ENCODE measurements at regions not wholly inside any gene's neighbourhood (a gene's known extent, or its start where the extent isn't known, plus 50 kb on each side); places are given as distances from the start of the nearest gene placed in this dataset.

DNA sequence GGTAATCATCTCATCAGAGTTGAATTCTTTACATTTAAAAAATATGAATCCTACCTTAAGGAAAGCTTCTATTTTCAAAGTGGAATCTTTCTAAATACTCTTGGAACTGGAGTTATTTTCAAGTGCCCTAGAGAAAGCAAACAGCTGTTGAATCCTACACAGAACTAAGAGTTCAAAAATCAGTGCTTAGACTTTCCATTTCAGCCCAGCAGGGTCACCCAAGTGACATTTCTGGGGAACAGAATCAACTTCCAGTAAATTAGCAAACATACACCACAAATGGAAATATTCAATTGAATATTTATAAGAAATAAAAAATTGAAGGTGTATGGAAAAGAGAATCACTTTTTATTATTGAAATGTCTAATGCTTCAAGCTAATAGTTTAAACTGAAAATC is 427.7 kb upstream of the NOX3 start:
- Mint-ChIP-seq H3K4me3 (ENCODE audit: low read depth, unreplicated experiment) (no peak overlapping the region), H3K9me3 (ENCODE audit: low read depth, unreplicated experiment) (peaks cover 8% of the 10 kb centered on the region), H3K27ac (ENCODE audit: unreplicated experiment) (peak overlapping the region; percentile 64), H3K36me3 (ENCODE audit: insufficient read depth, unreplicated experiment) (peaks cover 6% of the 10 kb centered on the region), H3K27me3 (ENCODE audit: unreplicated experiment) (no peaks in the 10 kb centered on the region), H3K4me1 (ENCODE audit: low read depth, unreplicated experiment) (peaks cover 37% of the 10 kb centered on the region)
- TF ChIP-seq, protein P1, sequence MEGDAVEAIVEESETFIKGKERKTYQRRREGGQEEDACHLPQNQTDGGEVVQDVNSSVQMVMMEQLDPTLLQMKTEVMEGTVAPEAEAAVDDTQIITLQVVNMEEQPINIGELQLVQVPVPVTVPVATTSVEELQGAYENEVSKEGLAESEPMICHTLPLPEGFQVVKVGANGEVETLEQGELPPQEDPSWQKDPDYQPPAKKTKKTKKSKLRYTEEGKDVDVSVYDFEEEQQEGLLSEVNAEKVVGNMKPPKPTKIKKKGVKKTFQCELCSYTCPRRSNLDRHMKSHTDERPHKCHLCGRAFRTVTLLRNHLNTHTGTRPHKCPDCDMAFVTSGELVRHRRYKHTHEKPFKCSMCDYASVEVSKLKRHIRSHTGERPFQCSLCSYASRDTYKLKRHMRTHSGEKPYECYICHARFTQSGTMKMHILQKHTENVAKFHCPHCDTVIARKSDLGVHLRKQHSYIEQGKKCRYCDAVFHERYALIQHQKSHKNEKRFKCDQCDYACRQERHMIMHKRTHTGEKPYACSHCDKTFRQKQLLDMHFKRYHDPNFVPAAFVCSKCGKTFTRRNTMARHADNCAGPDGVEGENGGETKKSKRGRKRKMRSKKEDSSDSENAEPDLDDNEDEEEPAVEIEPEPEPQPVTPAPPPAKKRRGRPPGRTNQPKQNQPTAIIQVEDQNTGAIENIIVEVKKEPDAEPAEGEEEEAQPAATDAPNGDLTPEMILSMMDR (IDR thresholded peaks at IDR 0.05; ENCODE audit: unreplicated experiment) = no peak
- intact Hi-C loops (cut with micrococcal nuclease; ENCODE audit: unreplicated experiment) = loop anchor here (5.0 kb wide), 2 partner anchors 86 to 101 kb away; no protein-coding TSS in a partner anchor
- CTCF ChIA-PET = no interaction called here
- BruUV-seq (replicated peaks) = no TSS peak
- no peak for DNase-seq

DNA sequence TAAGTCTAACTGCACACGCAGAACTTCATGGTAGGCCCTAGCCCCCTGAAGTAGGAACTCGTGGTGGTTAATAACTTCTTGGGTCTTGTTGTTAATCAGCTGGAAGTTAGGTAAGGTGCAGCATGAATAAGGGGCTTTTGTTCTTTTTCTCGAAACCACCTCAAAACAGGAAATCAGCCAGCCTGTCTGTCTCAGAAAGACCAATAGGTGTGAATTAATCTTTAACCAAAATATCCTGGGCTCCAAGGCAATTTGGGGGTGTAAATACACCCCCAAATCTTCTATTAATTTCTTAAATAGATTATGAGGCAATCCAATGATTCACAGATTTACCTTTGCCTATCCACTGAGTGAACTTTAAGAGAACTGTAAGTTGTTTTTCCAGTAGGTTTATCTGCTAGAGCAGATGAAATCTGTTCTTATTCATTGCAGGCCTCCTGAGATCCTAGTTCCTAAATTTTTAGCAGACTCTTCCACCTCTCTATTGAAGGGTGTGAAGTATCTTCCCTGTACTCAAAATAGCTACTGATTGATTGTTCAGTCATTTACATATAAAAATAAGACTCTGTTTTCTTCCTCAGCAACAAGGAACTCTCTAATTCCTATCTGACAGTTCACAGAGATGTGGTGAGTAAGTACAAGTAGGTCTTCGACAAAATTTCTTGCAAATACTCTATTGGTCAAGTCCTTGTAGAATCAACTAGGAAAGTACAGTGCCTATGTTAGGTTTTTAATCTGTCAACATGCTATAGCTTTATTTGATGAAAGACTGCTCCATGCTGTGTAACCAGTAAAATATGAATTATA is 427.1 kb upstream of the NOX3 start:
- H3K36me3 Mint-ChIP-seq (ENCODE audit: insufficient read depth, unreplicated experiment) = peaks cover 6% of the 10 kb centered on the region
- intact Hi-C loops (cut with micrococcal nuclease; ENCODE audit: unreplicated experiment) = loop anchor here (5.0 kb wide), 2 partner anchors 85 to 100 kb away; no protein-coding TSS in a partner anchor
- peaks cover 37% of the 10 kb centered on the region for H3K4me1 Mint-ChIP-seq (ENCODE audit: low read depth, unreplicated experiment)
- CTCF ChIA-PET = no interaction called here
- peaks cover 6% of the 10 kb centered on the region for H3K9me3 Mint-ChIP-seq (ENCODE audit: low read depth, unreplicated experiment)
- TF ChIP-seq, protein P1 (IDR thresholded peaks at IDR 0.05; ENCODE audit: unreplicated experiment) = no peak
- no TSS peak for BruUV-seq (replicated peaks)
- peak overlapping the region; percentile 16 for H3K4me3 Mint-ChIP-seq (ENCODE audit: low read depth, unreplicated experiment)
- no peaks in the 10 kb centered on the region for H3K27me3 Mint-ChIP-seq (ENCODE audit: unreplicated experiment)
- peak; percentile 8 for DNase-seq
- H3K27ac Mint-ChIP-seq (ENCODE audit: unreplicated experiment) = peak overlapping the region; percentile 78

DNA sequence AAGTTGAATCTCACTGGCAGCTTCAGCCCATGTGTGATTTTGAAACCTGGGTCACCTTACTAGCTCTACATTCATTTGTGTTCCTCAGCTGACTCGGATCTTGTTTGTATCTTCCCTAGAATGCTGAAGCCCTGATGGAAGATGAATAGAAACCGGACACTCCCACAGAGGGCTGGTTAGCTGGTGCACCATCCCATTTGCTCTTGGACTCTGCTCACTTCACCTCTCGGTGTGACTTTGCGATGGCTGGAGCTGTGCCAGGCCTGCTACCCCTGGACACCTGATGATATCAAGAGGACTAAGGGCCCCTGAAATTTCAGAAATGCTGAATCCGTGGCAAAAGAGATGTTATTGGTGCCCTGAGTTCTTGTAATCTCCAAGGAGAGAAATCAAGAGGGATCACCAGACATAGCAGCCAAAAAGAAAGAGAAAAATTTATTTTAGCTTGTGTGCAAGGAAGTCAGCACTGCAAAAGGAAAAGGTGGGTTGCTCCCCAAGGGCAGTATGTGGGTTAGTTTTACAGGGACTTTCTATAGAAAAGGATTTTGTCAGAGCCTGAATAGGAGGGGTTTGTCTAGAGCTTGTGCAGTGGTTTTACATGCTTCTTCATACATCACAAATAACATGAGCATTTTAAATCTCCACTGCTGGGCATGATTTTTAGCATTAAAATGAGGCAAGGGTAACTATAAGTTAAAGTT is 426.3 kb upstream of the NOX3 start:
- Mint-ChIP-seq H3K9me3 (ENCODE audit: low read depth, unreplicated experiment) (peaks cover 2% of the 10 kb centered on the region), H3K4me1 (ENCODE audit: low read depth, unreplicated experiment) (peaks cover 37% of the 10 kb centered on the region), H3K27me3 (ENCODE audit: unreplicated experiment) (no peaks in the 10 kb centered on the region), H3K4me3 (ENCODE audit: low read depth, unreplicated experiment) (peak overlapping the region; percentile 16), H3K36me3 (ENCODE audit: insufficient read depth, unreplicated experiment) (peaks cover 6% of the 10 kb centered on the region), H3K27ac (ENCODE audit: unreplicated experiment) (peak overlapping the region; percentile 78)
- CTCF ChIA-PET = no interaction called here
- intact Hi-C loops (cut with micrococcal nuclease; ENCODE audit: unreplicated experiment) = loop anchor here (5.0 kb wide), 2 partner anchors 85 to 100 kb away; no protein-coding TSS in a partner anchor
- DNase-seq = peak; percentile 37
- TF ChIP-seq, protein P1 (IDR thresholded peaks at IDR 0.05; ENCODE audit: unreplicated experiment) = no peak
- no TSS peak for BruUV-seq (replicated peaks)

DNA sequence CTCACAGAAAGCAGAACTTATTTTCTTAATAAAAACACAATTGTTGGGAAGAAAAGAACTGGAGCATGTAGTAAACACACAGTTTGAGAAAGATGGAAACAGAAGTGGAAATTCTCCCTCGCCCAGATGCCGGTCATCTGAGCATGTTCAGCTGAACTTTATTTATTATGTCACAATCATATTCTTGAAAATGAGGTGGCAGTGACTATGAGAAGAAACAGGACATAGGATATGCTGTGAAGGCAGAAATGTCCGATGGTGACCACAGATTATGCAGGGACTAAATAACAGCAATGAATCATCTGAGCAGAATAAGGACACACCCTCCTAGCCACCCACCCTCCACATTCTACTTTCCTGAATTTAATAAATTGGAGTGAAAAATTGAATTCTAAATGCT is 425.3 kb upstream of the NOX3 start:
- no peak for DNase-seq
- TF ChIP-seq, protein P1 (IDR thresholded peaks at IDR 0.05; ENCODE audit: unreplicated experiment) = no peak
- H3K27ac Mint-ChIP-seq (ENCODE audit: unreplicated experiment) = peak overlapping the region; percentile 47
- BruUV-seq (replicated peaks) = no TSS peak
- intact Hi-C loops (cut with micrococcal nuclease; ENCODE audit: unreplicated experiment) = loop anchor here (5.0 kb wide), 2 partner anchors 84 to 99 kb away; no protein-coding TSS in a partner anchor
- no peaks in the 10 kb centered on the region for H3K27me3 Mint-ChIP-seq (ENCODE audit: unreplicated experiment)
- H3K9me3 Mint-ChIP-seq (ENCODE audit: low read depth, unreplicated experiment) = peaks cover 2% of the 10 kb centered on the region
- CTCF ChIA-PET = no interaction called here
- H3K4me3 Mint-ChIP-seq (ENCODE audit: low read depth, unreplicated experiment) = no peak overlapping the region
- H3K4me1 Mint-ChIP-seq (ENCODE audit: low read depth, unreplicated experiment) = peaks cover 37% of the 10 kb centered on the region
- H3K36me3 Mint-ChIP-seq (ENCODE audit: insufficient read depth, unreplicated experiment) = peaks cover 6% of the 10 kb centered on the region
